Thoracic aorta (tissue), 2 donors: ENCODE measurements at regions not wholly inside any gene's neighbourhood (a gene's known extent, or its start where the extent isn't known, plus 50 kb on each side); places are given as distances from the start of the nearest gene placed in this dataset.

ENCODE experiments used
- ATAC-seq: fragments of 150-250 bp; one replicate; pipeline ENCODE4 v1.8.0; 2017; ENCODE audit warnings: low read depth; ENCODE audit not compliant: insufficient number of reproducible peaks, low FRiP score
- DNase-seq: peaks from one replicate; pipeline ENCODE4 v3.0.0-alpha.2; 2020; ENCODE audit warnings: low spot score
- H3K27ac ChIP-seq, 2 donors: fragments of 200-600 bp; sonication (generic); 1 replicate in 1 of 2; 2 replicates in 1 of 2; pipeline ENCODE4 v1.5.1; 2016; ENCODE audit warnings: mild to moderate bottlenecking in 2 of 2, moderate library complexity in 2 of 2
- H3K27me3 ChIP-seq: fragments of 200-600 bp; sonication (generic); replicated peaks from 2 replicates; pipeline ENCODE4 v1.6.0; 2016; ENCODE audit warnings: mild to moderate bottlenecking; ENCODE audit not compliant: insufficient read depth
- H3K36me3 ChIP-seq: fragments of 200-600 bp; sonication (generic); one replicate; pipeline ENCODE4 v1.5.1; 2016
- H3K4me1 ChIP-seq, 2 donors: fragments of 200-600 bp; sonication (generic); 1 replicate in 1 of 2; 2 replicates in 1 of 2; pipeline versions ENCODE4 v1.5.1 to v1.6.0; 2016; ENCODE audit warnings: low read depth in 2 of 2, mild to moderate bottlenecking in 1 of 2; ENCODE audit not compliant: control insufficient read depth in 1 of 2
- H3K4me3 ChIP-seq: fragments of 200-600 bp; sonication (generic); 2 replicates; pipeline ENCODE4 v1.5.1; 2016; ENCODE audit warnings: mild to moderate bottlenecking
- H3K9me3 ChIP-seq: fragments of 200-600 bp; sonication (generic); 2 replicates; pipeline ENCODE4 v1.5.1; 2016
- CTCF ChIP-seq: fragments of 200-600 bp; sonication (generic); IDR thresholded peaks from one replicate; pipeline ENCODE4 v1.5.1; 2019; ENCODE audit warnings: antibody characterized with exemption

GRCh38 chr2:209044307-209044706 lies 379.5 kb upstream of the MAP2 start:
- no peak for ATAC-seq
- no peak for DNase-seq
- no peak overlapping the region for H3K27ac ChIP-seq
- no peaks in the 10 kb centered on the region for H3K4me1 ChIP-seq
- H3K36me3 ChIP-seq = no peaks in the 10 kb centered on the region
- no peaks in the 10 kb centered on the region for H3K27me3 ChIP-seq
- H3K4me3 ChIP-seq = no peak overlapping the region
- H3K9me3 ChIP-seq = no peaks in the 10 kb centered on the region
- TF ChIP-seq CTCF = no peak

- Histone ChIP-seq H3K27ac (no peak overlapping the region), H3K36me3 (no peaks in the 10 kb centered on the region), H3K4me3 (no peak overlapping the region), H3K9me3 (no peaks in the 10 kb centered on the region), H3K4me1 (no peaks in the 10 kb centered on the region), H3K27me3 (no peaks in the 10 kb centered on the region)
- no peak for TF ChIP-seq CTCF
- ATAC-seq (no peak), DNase-seq (no peak)
Measured at GRCh38 chr2:209046163-209046562, 377.7 kb upstream of the MAP2 start.

GRCh38 chr2:209049608-209050007 lies 374.2 kb upstream of the MAP2 start:
- no peak overlapping the region for H3K4me3 ChIP-seq
- no peak for TF ChIP-seq CTCF
- ATAC-seq (no peak), DNase-seq (no peak)
- H3K36me3 ChIP-seq = no peaks in the 10 kb centered on the region
- no peaks in the 10 kb centered on the region for H3K9me3 ChIP-seq
- no peak overlapping the region for H3K27ac ChIP-seq
- no peaks in the 10 kb centered on the region for H3K4me1 ChIP-seq
- no peaks in the 10 kb centered on the region for H3K27me3 ChIP-seq

GRCh38 chr2:209062210-209062609 lies 361.6 kb upstream of the MAP2 start:
- TF ChIP-seq CTCF = no peak
- no peaks in the 10 kb centered on the region for H3K4me1 ChIP-seq
- DNase-seq = no peak
- ATAC-seq = no peak
- no peak overlapping the region for H3K27ac ChIP-seq
- no peaks in the 10 kb centered on the region for H3K9me3 ChIP-seq
- H3K36me3 ChIP-seq = no peaks in the 10 kb centered on the region
- H3K27me3 ChIP-seq = no peaks in the 10 kb centered on the region
- H3K4me3 ChIP-seq = no peak overlapping the region

- Histone ChIP-seq H3K27ac (no peak overlapping the region), H3K27me3 (no peaks in the 10 kb centered on the region)
- ATAC-seq = no peak
Measured at GRCh38 chr2:209070262-209070661, 353.6 kb upstream of the MAP2 start.

More at GRCh38 chr2:209070262-209070661, 353.6 kb upstream of the MAP2 start:
- no peak for DNase-seq
- Histone ChIP-seq H3K36me3 (no peaks in the 10 kb centered on the region), H3K9me3 (no peaks in the 10 kb centered on the region), H3K4me3 (no peak overlapping the region), H3K4me1 (no peaks in the 10 kb centered on the region)
- TF ChIP-seq CTCF = no peak
